Ishikawa (cell line): ENCODE measurements at regions not wholly inside any gene's neighbourhood (a gene's known extent, or its start where the extent isn't known, plus 50 kb on each side); places are given as distances from the start of the nearest gene placed in this dataset.

Source experiments
- CREB1 ChIP-seq: IDR thresholded peaks from 2 replicates; pipeline ENCODE4 v1.6.1; 2012; ENCODE audit warnings: low read depth
- EGR1 ChIP-seq: IDR thresholded peaks from 2 replicates; pipeline ENCODE4 v1.6.1; 2012
- EP300 ChIP-seq: IDR thresholded peaks from 2 replicates; pipeline ENCODE4 v1.6.1; 2012; ENCODE audit warnings: borderline replicate concordance
- FOXM1 ChIP-seq: IDR thresholded peaks from 2 replicates; pipeline ENCODE4 v1.6.1; 2012; ENCODE audit warnings: low read depth, borderline replicate concordance
- MAX ChIP-seq: IDR thresholded peaks from 2 replicates; pipeline ENCODE4 v1.6.1; 2012
- RAD21 ChIP-seq: IDR thresholded peaks from 2 replicates; pipeline ENCODE4 v1.6.1; 2012; ENCODE audit warnings: low read depth
- TAF1 ChIP-seq: IDR thresholded peaks from 2 replicates; pipeline ENCODE4 v1.6.1; 2012; ENCODE audit warnings: low read depth, mild to moderate bottlenecking
- TEAD4 ChIP-seq: IDR thresholded peaks from 2 replicates; pipeline ENCODE4 v1.6.1; 2012
- ZBTB7A ChIP-seq: IDR thresholded peaks from 2 replicates; pipeline ENCODE4 v1.6.1; 2012; ENCODE audit warnings: low read depth
- TF ChIP-seq, protein P1 (sequence below): IDR thresholded peaks from 2 replicates; pipeline ENCODE4 v1.6.1; 2012; ENCODE audit warnings: low read depth, mild to moderate bottlenecking

DNA sequence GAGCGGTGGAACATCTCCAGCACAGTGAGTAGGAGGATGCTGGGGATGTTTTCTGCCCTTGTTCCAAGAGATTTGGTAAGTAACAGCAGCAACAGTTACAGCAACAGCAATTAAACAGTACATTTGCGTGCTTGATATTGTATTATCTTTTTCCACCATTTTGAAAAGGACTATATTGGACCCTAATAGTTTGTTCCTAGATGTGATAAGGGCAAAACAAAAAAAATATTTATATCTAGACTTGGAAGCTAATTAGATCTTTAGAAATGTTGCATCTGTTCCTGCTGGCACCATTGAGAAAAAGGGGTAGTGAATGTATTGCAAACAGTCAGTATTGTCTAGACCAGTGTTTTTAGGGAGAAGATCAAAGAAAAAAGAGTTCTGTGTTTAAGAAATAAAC, 759.9 kb downstream of the JRKL start:
- TF ChIP-seq CREB1 = no peak
- TF ChIP-seq, protein P1, sequence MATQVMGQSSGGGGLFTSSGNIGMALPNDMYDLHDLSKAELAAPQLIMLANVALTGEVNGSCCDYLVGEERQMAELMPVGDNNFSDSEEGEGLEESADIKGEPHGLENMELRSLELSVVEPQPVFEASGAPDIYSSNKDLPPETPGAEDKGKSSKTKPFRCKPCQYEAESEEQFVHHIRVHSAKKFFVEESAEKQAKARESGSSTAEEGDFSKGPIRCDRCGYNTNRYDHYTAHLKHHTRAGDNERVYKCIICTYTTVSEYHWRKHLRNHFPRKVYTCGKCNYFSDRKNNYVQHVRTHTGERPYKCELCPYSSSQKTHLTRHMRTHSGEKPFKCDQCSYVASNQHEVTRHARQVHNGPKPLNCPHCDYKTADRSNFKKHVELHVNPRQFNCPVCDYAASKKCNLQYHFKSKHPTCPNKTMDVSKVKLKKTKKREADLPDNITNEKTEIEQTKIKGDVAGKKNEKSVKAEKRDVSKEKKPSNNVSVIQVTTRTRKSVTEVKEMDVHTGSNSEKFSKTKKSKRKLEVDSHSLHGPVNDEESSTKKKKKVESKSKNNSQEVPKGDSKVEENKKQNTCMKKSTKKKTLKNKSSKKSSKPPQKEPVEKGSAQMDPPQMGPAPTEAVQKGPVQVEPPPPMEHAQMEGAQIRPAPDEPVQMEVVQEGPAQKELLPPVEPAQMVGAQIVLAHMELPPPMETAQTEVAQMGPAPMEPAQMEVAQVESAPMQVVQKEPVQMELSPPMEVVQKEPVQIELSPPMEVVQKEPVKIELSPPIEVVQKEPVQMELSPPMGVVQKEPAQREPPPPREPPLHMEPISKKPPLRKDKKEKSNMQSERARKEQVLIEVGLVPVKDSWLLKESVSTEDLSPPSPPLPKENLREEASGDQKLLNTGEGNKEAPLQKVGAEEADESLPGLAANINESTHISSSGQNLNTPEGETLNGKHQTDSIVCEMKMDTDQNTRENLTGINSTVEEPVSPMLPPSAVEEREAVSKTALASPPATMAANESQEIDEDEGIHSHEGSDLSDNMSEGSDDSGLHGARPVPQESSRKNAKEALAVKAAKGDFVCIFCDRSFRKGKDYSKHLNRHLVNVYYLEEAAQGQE = no peak
- no peak for TF ChIP-seq EP300
- no peak for TF ChIP-seq TAF1
- TF ChIP-seq ZBTB7A = no peak
- no peak for TF ChIP-seq FOXM1
- no peak for TF ChIP-seq RAD21
- no peak for TF ChIP-seq MAX
- TF ChIP-seq TEAD4 = no peak
- no peak for TF ChIP-seq EGR1
